ENCODE measurements at regions not wholly inside any gene's neighbourhood (a gene's known extent, or its start where the extent isn't known, plus 50 kb on each side); places are given as distances from the start of the nearest gene placed in this dataset.

DNA sequence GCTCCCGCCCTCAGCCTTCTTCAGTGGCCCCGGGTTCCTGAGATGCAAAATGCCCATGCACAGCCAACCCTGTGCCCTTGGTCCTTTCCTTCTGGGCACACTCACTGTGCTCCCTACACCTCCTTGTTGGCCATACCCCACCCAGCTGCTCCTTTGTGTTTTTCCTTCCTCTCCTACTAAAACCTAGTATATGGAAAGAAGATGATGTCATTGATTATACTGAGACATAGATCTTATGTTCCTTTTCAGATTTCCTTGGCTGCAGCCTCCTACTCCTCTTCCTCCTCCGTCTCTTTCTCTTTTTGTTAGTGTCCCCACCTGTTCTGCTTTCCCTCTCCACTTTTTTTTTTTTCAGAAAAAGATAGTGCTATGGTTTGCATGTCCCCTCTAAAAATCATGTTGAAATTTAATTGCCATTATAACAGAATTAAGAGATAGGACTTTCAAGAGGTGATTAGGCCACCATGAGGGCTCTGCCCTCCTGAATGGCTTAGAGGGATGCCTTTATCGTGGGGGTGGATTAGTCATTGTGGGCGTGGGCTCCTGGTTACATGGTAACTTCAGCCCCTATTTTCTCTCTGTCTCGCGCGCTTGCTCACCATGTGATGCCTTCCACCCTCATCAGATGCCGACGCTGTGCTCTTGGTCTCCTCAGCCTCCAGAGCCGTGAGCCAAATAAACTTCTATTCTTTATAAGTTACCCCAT, 254.9 kb upstream of the GATB start:
- no peak for DNase-seq

DNA sequence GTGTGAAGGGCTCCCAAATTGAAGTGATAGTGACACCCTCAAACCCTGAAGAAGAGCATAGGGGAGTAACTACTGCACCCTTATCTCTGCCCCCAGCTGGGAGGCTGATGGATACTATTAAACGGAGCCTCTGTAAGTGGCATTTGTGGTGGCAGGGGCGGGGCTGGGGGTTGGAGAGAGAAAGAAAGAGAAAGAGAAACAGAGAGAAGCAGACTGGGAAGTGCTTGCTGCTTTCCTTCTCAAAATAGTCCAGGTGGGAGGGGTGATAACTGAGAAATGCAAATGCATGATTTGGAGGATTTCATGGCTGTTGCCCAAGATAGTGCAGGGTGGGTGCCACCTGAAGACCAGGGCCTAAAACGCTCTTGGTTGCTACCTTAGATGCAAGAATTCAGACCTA, 253.5 kb upstream of the GATB start:
- DNase-seq, result no peak

DNA sequence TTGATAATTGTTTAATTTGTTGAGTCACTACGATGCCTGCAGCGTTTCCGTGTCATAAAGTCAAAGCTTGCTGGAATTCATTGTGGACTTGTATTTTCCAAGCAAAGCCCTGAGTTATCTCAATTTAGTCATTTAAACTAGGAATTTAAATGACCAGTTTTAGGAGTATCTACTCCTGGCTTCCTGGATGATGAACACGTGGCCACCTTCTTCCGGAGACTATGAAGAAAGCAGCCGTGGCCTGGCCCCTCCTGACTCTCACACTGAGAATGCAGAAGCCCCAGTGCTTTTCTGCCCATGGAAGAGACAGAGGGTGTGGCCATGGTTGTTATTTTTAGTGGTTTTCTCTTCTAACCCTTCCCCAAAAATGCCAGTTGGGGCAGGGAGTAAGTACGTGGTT, 250.7 kb upstream of the GATB start:
- DNase-seq, result no peak

DNA sequence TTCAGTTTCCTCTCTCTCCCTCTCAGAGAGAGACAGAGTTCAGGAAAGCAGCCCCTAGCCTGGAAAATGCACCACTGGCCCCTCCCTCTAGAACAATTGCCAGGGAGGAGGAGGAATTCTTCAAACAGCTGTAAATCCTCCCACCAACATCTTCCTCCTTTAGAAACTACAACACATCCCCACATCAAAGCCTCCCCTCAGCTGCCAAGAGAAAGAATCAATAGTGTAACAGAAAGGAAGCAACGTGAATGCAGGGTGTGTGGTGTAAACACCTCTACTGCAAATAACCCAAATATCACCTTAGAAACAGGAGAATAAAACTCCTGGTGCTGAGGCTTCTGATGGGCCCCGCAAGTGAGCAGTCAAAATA, 249.9 kb upstream of the GATB start:
- DNase-seq, result no peak

DNA sequence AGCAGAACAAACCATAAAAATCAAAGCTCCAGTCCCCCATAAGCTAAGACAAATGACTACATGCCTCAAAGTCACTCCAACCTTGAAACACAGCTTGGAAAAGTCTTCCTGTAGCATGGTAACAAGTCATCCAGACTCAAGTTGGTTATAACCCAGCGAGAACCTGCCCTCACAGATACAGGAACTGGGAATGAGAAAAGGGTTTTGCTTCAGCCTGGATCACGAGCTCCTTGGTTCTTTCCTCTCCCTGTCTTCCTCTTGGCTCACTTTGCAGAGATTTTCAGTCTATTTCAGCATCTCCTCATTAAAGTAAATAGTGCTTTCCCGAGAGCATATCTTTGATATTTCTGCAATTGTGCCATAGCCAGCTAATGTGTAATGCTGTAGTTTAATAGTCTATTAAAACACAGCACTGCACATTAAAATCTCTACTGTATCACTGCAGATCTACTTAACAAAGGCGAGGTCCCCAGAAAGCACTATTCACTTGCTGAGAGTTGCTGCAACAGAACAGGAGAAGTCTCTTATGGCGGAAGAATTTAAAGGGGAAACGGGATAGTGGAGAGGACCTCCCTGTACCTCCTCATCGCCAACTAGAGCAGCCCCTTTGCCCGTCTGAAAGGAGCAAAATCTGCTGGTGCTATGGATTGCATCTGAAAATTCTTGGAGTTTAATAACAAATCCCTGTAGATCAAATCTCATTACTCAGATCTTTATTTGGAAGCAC, 249.3 kb upstream of the GATB start:
- no peak for DNase-seq

DNA sequence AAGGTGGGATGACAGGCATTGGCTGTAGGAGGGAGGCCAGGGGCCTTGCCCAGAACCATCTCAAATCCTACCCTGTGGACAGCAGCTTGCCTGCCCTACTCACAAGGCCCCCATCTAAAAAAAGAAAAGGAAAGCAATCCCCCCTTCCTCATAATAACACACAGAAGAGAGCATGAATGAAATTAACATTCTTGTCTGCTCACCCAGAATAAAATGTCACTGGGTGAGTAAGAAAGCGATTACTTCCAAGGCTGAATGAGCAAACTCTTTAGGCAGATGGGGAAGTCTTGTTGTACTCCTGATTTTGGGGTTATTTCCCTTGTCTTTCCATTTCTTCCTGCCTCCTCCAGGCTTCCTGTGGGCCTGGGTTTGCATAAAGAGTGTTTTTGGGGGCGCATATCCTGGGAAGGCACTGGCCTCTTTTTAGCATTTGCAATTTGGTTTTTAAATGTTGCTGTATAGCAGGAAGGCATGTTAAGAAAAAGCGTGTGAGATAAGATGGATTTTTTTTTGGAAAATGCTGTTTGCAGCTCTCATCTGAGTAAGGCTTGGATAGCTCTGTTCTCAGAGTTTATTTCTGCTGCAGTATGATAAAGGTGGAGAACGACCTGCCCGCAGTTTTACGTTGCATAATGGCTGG, 248.3 kb upstream of the GATB start:
- DNase-seq, result no peak

DNA sequence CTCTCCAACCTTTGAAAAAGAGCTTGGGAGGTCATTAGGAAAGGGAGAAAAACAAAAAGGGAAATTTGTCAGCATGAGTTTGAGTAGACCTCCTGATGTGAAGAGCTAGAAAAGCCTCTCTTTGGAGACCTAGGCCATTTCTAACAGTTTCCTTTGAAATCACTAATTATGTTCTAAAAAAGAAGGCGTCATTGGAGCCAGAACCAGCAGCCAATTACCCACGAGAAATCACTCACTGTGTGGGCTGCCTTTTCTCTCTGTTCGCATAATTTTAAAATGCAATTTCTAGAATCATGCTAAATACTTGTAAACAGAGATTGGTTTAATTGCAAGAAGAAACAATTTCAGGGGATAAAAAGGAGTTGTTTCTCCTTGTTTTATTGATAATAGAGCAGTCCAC, 246.3 kb upstream of the GATB start:
- no peak for DNase-seq

DNA sequence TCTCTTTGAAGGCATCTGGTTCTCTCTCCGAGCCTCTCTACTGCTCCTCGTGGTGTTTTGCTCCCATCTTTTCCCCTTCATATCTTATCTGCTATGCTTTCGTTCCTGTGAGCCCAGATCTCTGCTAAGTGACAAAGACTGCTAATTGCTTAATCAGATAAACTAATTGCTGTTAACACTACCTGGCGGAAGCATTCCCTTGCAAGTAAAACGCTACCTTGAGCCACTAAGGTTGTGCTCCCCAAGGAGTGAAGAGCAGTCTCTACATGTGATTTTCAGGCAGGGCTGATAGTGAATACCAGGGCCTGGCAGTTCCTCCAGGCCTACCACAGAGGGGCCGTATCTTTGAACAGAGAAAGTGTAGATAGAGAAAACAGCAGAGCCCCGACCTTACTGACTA, 244.0 kb upstream of the GATB start:
- no peak for DNase-seq

DNA sequence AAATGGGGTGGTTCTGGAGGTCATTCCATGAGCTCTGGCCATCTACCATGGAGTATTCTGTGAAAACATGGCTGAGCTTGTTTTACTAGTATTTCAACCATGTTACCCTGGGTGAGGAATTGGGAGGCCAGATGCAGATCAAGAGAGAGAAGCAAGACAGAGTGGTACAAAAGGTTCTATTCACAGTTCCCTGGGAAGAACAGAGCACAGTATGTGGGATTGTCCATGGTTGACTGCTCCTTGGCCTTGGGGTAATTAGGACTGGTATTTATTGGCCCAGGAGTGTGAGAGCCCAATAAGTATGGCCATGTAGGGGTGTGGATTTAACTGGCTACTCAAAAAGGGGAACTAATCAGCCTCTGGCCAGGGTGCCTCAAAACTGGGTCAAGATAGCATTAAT, 239.7 kb upstream of the GATB start:
- DNase-seq, result no peak

DNA sequence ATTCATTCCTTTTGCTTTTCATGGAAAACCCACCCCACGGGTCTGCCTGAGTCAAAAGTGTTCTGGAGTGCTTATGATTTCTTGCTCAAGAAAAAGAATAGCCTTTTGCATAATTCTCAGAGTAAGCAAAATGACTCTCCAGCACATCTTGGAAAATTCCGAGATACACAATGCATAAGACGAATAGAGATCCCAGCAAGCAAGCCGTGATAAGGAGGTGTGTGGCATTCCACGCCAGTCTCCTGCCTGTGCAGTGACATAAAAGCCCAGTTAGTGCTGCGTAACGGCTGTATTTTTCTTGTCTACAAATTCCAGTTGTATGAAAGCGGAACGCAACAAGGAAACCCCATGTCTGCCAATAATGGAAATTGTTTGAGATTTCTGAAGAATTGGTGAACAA, 237.9 kb upstream of the GATB start:
- DNase-seq, result no peak

DNA sequence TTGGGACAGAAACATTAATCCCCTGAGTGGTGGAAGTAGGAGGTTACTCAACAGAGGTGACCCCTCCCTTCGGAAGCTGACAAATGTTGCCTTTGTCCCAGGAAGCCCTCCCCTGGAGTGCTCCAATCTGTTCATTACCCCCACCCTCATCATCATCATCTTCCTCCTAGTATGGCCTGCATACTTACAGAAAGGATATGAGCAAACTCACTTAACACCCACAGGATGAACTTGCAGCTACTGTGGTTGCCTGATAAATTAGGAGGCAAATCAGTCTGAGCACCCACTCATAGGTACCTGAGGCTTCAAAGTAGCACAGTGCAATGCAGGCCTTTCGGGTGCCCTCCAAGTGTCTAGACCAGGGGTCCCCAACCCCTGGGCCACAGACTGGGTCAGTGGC, 236.7 kb upstream of the GATB start:
- DNase-seq, result no peak

DNA sequence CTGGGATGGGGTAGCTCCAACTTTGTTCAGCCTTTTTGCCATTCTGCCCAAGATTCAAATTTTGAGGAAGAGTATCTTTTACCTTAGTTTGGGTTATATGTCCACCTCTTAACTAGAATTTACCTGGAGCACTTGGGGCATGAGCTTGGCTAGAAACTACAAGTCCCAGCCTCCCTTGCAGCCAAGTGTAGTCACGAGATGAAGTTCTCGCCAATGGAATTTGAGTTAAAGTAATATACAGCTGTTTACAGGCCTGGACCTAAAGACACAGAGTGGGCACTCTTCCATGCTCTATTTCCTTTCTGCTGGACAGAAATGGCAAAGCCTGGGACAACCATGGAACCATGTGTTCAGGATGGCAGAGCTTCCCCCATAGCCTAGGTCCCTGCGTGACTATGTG, 233.6 kb upstream of the GATB start:
- DNase-seq, result no peak

DNA sequence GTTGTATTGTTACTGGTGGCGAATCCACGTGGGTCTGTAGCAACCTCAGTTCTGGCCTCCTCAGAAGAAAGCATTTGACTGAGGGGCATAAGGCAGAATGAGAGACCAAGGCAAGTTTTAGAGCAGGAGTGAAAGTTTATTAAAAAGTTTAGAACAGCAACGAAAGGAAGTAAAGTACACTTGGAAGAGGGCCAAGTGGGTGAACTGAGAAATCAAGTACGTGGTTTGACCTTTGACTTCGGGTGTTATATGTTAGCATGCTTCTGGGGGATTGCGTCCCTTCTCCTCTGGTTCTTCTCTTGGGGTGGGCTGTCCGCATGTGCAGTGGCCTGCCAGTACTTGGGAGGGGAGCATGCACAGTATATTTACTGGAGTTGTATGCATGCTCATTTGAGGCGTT, 232.7 kb upstream of the GATB start:
- no peak for DNase-seq

DNA sequence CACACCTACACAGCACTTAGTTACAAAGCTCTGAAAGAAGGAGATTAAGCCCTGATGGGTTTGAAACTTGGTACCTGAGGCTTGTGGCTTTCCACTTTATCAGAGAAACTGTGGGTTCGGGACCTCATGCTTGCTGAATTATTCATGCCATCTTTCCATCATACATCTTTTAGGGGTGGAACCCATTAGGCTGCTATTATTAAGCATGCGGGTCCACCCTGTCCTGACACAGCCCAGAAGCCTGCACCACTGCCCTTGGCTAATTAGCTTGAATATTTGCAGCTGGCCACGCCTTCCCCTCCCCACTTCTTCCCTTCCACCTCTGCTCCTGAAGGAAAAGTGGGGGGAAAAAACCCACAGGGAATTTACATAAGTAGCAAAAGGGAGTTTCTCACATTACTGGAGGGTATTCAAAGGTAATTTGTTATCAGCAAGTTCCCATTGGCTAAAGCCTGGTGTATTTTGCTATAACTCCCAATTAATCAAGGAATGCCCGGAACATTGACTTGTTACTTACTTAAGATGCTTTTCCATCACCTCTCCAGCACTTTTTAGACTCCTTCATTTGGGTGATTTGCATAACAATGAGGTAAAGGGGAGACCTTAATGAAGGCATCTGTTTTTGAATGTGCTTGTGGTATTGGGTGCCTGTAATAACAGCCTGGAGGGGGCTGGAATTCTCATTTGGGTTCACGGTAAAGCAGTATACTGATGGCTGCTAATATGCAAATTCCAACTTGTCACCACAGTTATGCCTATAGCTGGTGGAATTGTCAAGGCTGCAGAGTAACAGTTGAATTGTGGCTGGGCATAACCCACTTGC, 231.7 kb upstream of the GATB start:
- no peak for DNase-seq

DNA sequence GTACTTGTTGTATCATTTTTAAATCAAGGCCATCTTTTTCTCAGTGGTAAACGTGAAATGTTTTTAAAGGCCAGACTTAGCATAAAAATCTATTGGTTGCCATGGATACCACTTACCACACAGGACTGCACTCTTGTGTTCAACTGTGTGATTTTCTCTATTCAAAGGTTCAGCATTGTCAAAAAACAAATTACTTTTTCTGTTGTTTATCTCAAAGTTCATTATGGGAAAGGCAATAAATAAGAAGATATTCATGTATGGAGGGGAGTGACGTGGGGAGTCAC, 231.0 kb upstream of the GATB start:
- DNase-seq, result no peak

DNA sequence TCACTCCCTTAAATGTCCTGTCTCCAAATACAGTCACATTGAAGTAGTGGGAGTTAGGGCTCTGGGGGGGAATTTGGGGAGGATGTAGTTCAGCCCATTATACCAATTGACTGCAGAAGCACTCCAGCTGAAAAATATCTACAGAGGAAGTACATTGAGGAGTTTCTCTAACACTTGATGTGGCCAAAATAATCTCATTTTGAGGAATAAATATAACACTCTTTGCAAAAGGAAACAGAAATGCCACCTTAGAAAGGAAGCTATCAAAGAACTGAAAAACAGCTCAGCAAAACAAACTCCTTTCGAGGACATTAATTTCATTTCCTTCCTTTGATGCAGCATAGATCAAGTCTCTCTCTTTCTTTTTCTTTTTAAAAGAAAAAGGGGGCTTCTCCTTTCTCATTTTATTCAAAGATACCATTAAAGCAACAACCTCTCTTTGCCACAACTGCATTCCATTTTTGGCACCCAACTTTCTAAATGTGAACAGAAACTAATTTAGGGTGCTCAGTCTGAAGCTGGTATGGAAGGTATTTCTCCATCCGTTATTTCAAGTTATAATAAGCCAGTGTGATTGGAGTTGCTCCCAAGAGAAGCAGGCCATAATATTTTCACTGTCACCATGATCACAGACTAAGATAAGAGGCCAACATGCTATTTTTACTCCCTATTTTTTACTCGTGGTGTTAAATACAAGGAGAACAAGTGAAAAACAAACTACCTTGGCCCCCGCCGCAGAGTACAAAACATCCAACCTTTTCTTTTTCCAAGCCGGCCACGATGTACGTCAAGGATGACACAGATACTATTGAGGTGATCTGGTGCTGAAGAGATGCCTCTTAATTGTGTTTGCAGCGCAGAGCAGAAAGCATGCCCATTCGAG, 230.4 kb upstream of the GATB start:
- peak in 1 of 14 donors; percentile 5 for DNase-seq

DNA sequence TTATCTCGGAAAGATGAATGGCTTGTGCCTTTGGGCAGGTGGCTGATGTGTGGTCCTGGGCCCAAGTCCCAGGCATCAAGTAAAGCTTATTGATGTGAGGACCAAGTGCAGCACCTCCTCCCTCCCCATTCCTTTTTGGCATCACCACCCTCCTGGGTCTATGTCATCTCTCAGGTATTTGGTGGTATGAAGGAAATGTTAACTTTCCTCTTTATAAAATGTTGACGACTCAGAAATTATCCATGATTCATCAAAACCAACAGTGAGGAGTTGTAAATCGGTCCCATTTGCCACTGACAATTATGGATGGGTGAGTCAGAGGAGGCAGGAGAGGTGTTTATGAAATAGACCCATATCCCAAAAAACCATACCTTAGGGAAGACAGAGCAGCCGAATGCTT, 229.4 kb upstream of the GATB start:
- no peak for DNase-seq

DNA sequence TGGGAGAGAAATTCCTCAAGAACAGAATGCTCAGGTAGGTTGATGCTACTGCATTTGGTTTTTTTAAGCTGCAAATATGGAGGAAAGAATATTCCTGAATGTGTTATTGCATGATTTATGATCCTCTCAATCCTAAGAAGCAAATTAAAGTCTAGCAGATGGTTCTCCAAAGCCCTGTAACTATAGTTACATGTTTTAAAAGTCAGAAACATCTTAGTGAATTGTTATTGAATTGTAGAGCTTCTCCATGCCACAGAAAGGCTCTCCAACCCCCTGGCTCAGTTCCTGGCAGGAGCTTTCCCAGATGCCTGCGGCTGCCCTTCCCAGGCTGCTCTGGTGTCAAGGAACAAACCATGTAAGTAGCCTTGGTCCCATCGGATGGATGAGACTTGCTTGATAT, 227.8 kb upstream of the GATB start:
- peak in 4 of 14 donors; percentile 2 to 49 (median 10) for DNase-seq

DNA sequence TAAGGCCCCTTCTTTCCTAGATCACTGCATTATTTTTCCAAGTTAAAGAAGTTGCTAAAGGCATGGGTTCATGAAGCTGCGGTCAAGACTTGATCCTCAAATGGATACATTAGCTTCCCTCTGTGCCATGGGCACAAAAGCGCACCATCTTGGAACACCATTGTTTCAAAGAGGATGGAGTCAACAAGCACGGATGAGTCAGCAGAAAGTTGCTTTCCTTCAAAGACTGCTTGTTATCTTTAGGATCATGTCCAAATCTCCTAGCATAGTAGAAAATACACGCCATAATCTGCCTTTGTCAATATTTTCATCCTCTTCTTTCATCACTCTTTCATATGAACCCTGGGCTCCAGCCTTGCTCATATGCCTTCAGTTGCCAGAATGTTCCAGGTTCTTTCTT, 226.8 kb upstream of the GATB start:
- no peak for DNase-seq

DNA sequence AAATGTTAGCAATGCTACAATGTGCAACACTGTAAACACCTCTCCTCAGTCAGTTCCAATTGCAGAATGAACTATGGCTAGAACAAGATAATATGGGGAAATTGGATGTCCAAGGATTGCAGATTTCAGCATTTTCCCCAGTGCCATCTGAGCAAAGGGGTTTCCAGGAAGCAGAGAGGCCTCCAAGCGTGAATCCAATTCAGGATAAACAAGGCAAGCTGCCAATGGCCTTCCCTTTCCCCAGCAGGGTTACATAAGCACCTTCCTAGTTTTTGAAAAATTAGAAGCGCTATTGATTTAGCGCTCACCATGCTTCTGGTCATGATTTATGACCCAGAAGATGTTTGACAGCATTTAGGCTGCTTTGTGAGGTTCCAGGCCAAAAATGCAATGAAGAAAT, 223.0 kb upstream of the GATB start:
- DNase-seq, result peak in 3 of 14 donors; percentile 6 to 85 (median 17)

DNA sequence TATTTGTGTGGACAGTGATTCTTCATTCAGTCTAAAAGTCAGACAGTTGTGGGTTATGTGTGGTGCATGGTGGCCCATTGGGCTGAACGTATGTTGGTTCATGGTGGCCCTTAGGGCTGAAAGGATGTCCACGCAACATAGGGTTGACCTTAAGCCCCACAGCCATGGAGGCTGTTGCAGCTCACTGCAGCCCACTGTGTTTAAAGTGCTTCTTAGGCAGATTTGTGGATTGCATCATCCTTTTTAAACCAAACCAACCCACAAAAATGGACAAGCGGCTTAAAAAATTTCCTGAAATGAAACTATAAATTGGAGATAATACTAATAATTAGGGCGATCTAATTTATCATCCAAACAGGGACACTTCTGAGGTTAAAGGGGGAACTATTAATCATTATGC, 219.0 kb upstream of the GATB start:
- DNase-seq, result no peak

DNA sequence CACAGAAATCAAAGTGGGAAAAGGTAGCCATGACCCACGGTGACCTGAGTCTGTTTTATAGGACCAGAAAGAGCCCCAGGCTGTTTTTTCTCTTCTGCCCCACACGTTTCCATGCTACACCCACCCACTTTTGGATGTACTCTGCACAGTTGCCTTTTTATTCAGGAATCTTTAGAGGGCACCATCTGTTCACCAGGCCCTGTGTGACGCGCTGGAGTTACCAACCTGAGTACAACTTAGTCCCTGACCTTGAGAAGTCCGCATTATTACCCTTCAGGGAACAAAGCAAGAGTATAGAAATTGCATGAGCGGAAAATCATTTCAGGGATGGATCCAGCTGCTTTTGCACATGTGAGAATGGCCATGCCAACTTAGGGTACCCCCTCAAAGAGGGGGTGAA, 207.8 kb upstream of the GATB start:
- no peak for DNase-seq
